HEK293T (cell line): ENCODE measurements at regions not wholly inside any gene's neighbourhood (a gene's known extent, or its start where the extent isn't known, plus 50 kb on each side); places are given as distances from the start of the nearest gene placed in this dataset.
A peak's percentile ranks its signal among the peaks of the same experiment; 100 is the strongest.

Experiments used
- CTCF ChIA-PET: fragments of 350-600 bp; formaldehyde crosslinking; extraction: SDS; loops from one replicate; lab custom pipeline; 2021; ENCODE audit warnings: antibody characterized with exemption, inconsistent platforms; lab: Yijun Ruan, JAX
- POLR2A ChIA-PET: fragments of 350-600 bp; formaldehyde crosslinking; extraction: SDS; loops from one replicate; lab custom pipeline; 2020; ENCODE audit warnings: antibody characterized with exemption, inconsistent platforms; lab: Yijun Ruan, JAX
- DNase-seq: peaks from one replicate; pipeline ENCODE4 v3.0.0; 2012; ENCODE audit warnings: mixed read lengths; ENCODE audit errors: extremely low spot score
- ARNT ChIP-seq: fragments of 450-650 bp; IDR thresholded peaks from 2 replicates; pipeline ENCODE4 v1.6.1; 2017; ENCODE audit warnings: mild to moderate bottlenecking
- BHLHE40 ChIP-seq: fragments of 450-650 bp; IDR thresholded peaks from 2 replicates; pipeline ENCODE4 v1.6.1; 2016; ENCODE audit warnings: mild to moderate bottlenecking, moderate library complexity, borderline replicate concordance
- CTBP1 ChIP-seq: fragments of 450-650 bp; IDR thresholded peaks from 2 replicates; pipeline ENCODE4 v1.6.1; 2016; ENCODE audit warnings: borderline replicate concordance
- ELF4 ChIP-seq: fragments of 450-650 bp; IDR thresholded peaks from 2 replicates; pipeline ENCODE4 v1.6.1; 2017; ENCODE audit warnings: antibody characterized with exemption
- FOXA1 ChIP-seq: fragments of 450-650 bp; IDR thresholded peaks from 2 replicates; pipeline ENCODE4 v1.6.1; 2016; ENCODE audit warnings: mild to moderate bottlenecking
- FOXK2 ChIP-seq: fragments of 450-650 bp; IDR thresholded peaks from 2 replicates; pipeline ENCODE4 v1.6.1; 2016; ENCODE audit warnings: mild to moderate bottlenecking
- FOXM1 ChIP-seq: fragments of 450-650 bp; IDR thresholded peaks from 2 replicates; pipeline ENCODE4 v1.6.1; 2017; ENCODE audit warnings: mild to moderate bottlenecking, borderline replicate concordance
- HDGF ChIP-seq: fragments of 450-650 bp; IDR thresholded peaks from 2 replicates; pipeline ENCODE4 v1.6.1; 2017; ENCODE audit warnings: antibody characterized with exemption, borderline replicate concordance
- L3MBTL2 ChIP-seq: fragments of 450-650 bp; conservative IDR thresholded peaks from 2 replicates; pipeline ENCODE4 v1.6.1; 2016; ENCODE audit warnings: mild to moderate bottlenecking
- LEF1 ChIP-seq: fragments of 450-650 bp; IDR thresholded peaks from 2 replicates; pipeline ENCODE4 v1.6.1; 2017; ENCODE audit warnings: mild to moderate bottlenecking, borderline replicate concordance
- NFRKB ChIP-seq: fragments of 450-650 bp; IDR thresholded peaks from 2 replicates; pipeline ENCODE4 v1.6.1; 2016; ENCODE audit warnings: mild to moderate bottlenecking, moderate library complexity
- PKNOX1 ChIP-seq: fragments of 450-650 bp; IDR thresholded peaks from 2 replicates; pipeline ENCODE4 v1.6.1; 2016
- SP1 ChIP-seq: fragments of 450-650 bp; IDR thresholded peaks from 2 replicates; pipeline ENCODE4 v1.6.1; 2017
- SUZ12 ChIP-seq: fragments of 450-650 bp; IDR thresholded peaks from 2 replicates; pipeline ENCODE4 v1.6.1; 2016; ENCODE audit warnings: mild to moderate bottlenecking
- TARDBP ChIP-seq: fragments of 450-650 bp; IDR thresholded peaks from 2 replicates; pipeline ENCODE4 v1.6.1; 2016
- ZNF384 ChIP-seq: fragments of 450-650 bp; IDR thresholded peaks from 2 replicates; pipeline ENCODE4 v1.6.1; 2016

GRCh38 chr4:160318567-160319220 lies 1215.8 kb downstream of the RAPGEF2 start:
- ChIA-PET POLR2A (no interaction called here), CTCF (no interaction called here)
- TF ChIP-seq PKNOX1: no peak
- TF ChIP-seq TARDBP: no peak
- TF ChIP-seq SUZ12: no peak
- no peak for TF ChIP-seq LEF1
- no peak for TF ChIP-seq ARNT
- no peak for TF ChIP-seq ELF4
- no peak for TF ChIP-seq L3MBTL2
- TF ChIP-seq FOXK2: no peak
- no peak for TF ChIP-seq CTBP1
- TF ChIP-seq HDGF: no peak
- no peak for TF ChIP-seq BHLHE40
- TF ChIP-seq FOXM1: no peak
- DNase-seq: no peak

- ChIA-PET CTCF (no interaction called here), POLR2A (no interaction called here)
- peak; percentile 18 for DNase-seq
- no peak for TF ChIP-seq ELF4
- TF ChIP-seq L3MBTL2: no peak
- no peak for TF ChIP-seq TARDBP
- no peak for TF ChIP-seq FOXK2
- no peak for TF ChIP-seq HDGF
- no peak for TF ChIP-seq SP1
- no peak for TF ChIP-seq SUZ12
- TF ChIP-seq BHLHE40: no peak
- TF ChIP-seq CTBP1: no peak
- TF ChIP-seq FOXA1: no peak
- no peak for TF ChIP-seq FOXM1
- no peak for TF ChIP-seq NFRKB
- no peak for TF ChIP-seq PKNOX1
These were observed 1216.5 kb downstream of the RAPGEF2 start for GRCh38 chr4:160319221-160319867.

- DNase-seq: no peak
- CTCF ChIA-PET: no interaction called here
- TF ChIP-seq LEF1: no peak
- no peak for TF ChIP-seq PKNOX1
- no peak for TF ChIP-seq HDGF
- TF ChIP-seq FOXK2: no peak
- no peak for TF ChIP-seq SUZ12
- TF ChIP-seq BHLHE40: no peak
- no peak for TF ChIP-seq TARDBP
- no peak for TF ChIP-seq L3MBTL2
- TF ChIP-seq FOXM1: no peak
- TF ChIP-seq NFRKB: no peak
- no peak for TF ChIP-seq SP1
- TF ChIP-seq FOXA1: no peak
- TF ChIP-seq ZNF384: no peak
- TF ChIP-seq ELF4: no peak
- TF ChIP-seq CTBP1: no peak
- no peak for TF ChIP-seq ARNT
- POLR2A ChIA-PET: no interaction called here
These were observed 1217.0 kb downstream of the RAPGEF2 start for GRCh38 chr4:160319868-160320260.

GRCh38 chr4:160326110-160326509 lies 1223.2 kb downstream of the RAPGEF2 start:
- no peak for TF ChIP-seq HDGF
- TF ChIP-seq PKNOX1: no peak
- TF ChIP-seq FOXM1: no peak
- TF ChIP-seq ARNT: no peak
- TF ChIP-seq L3MBTL2: no peak
- TF ChIP-seq SP1: no peak
- no peak for TF ChIP-seq NFRKB
- TF ChIP-seq ELF4: no peak
- no peak for TF ChIP-seq FOXA1
- no peak for TF ChIP-seq TARDBP
- no peak for TF ChIP-seq FOXK2
- no peak for TF ChIP-seq CTBP1
- DNase-seq: no peak
- POLR2A ChIA-PET: no interaction called here
- CTCF ChIA-PET: no interaction called here

- DNase-seq: no peak
- CTCF ChIA-PET: no interaction called here
- POLR2A ChIA-PET: no interaction called here
- TF ChIP-seq PKNOX1: no peak
- no peak for TF ChIP-seq LEF1
- TF ChIP-seq NFRKB: no peak
- TF ChIP-seq TARDBP: no peak
- no peak for TF ChIP-seq FOXK2
These were observed 1244.3 kb downstream of the RAPGEF2 start for GRCh38 chr4:160347197-160347596.
